Epithelial cell of esophagus (primary cell): ENCODE measurements at regions not wholly inside any gene's neighbourhood (a gene's known extent, or its start where the extent isn't known, plus 50 kb on each side); places are given as distances from the start of the nearest gene placed in this dataset.

Experiments used
- DNase-seq: peaks from one replicate; pipeline ENCODE4 v3.0.0; 2010; ENCODE audit warnings: low read depth
- H3K4me3 ChIP-seq: 2 replicates; pipeline ENCODE4 v1.5.1; 2011; ENCODE audit warnings: mild to moderate bottlenecking, low read length, control low read depth
- TF ChIP-seq, protein P1 (sequence below): IDR thresholded peaks from 2 replicates; pipeline ENCODE4 v1.5.1; 2011; ENCODE audit warnings: low read depth, mild to moderate bottlenecking, low read length, control low read depth, inconsistent platforms; ENCODE audit not compliant: insufficient read depth; ENCODE audit errors: missing control alignments

DNA sequence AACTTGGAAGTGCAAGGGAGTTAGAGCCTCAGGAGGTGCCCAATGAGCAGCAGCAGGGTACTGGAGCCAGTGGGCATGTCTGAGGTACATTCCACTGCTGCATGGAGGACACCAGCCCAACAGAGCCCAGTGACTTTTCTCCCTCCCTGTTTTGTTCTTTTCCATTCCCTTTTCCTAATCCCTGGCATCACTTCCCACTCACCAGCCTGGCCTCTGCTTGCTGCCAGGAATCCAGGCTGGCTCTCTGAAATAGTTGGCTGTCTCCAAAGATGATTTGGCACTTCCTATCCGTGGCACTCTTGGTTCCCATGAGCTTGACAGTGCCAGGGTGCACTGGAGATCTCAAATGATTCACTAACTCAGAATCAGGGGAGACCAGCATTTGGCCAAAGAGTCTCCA is 97.7 kb upstream of the ZPBP start:
- DNase-seq, result no peak
- no peak overlapping the region for H3K4me3 ChIP-seq
- TF ChIP-seq, protein P1, sequence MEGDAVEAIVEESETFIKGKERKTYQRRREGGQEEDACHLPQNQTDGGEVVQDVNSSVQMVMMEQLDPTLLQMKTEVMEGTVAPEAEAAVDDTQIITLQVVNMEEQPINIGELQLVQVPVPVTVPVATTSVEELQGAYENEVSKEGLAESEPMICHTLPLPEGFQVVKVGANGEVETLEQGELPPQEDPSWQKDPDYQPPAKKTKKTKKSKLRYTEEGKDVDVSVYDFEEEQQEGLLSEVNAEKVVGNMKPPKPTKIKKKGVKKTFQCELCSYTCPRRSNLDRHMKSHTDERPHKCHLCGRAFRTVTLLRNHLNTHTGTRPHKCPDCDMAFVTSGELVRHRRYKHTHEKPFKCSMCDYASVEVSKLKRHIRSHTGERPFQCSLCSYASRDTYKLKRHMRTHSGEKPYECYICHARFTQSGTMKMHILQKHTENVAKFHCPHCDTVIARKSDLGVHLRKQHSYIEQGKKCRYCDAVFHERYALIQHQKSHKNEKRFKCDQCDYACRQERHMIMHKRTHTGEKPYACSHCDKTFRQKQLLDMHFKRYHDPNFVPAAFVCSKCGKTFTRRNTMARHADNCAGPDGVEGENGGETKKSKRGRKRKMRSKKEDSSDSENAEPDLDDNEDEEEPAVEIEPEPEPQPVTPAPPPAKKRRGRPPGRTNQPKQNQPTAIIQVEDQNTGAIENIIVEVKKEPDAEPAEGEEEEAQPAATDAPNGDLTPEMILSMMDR, result no peak

DNA sequence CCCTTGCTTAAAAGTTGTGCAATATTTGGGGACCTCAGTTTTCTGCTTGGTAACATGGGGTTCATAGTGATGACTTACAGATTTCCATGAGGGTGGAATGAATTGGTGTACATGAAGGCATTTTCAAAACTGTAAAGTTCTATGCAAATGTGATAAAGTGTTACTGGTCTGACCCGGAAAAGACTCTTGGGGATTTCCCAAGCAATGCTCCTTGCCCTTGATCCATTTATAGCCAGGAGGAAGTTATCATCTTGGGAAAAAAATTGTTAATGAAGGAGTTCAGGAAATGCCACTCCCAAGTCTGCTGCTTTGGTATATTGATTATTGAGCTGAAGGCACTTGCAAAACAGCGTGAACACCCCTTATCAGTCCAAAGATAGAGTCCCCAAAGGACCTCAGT is 96.3 kb upstream of the ZPBP start:
- TF ChIP-seq, protein P1, result no peak
- no peak for DNase-seq
- H3K4me3 ChIP-seq, result no peak overlapping the region

DNA sequence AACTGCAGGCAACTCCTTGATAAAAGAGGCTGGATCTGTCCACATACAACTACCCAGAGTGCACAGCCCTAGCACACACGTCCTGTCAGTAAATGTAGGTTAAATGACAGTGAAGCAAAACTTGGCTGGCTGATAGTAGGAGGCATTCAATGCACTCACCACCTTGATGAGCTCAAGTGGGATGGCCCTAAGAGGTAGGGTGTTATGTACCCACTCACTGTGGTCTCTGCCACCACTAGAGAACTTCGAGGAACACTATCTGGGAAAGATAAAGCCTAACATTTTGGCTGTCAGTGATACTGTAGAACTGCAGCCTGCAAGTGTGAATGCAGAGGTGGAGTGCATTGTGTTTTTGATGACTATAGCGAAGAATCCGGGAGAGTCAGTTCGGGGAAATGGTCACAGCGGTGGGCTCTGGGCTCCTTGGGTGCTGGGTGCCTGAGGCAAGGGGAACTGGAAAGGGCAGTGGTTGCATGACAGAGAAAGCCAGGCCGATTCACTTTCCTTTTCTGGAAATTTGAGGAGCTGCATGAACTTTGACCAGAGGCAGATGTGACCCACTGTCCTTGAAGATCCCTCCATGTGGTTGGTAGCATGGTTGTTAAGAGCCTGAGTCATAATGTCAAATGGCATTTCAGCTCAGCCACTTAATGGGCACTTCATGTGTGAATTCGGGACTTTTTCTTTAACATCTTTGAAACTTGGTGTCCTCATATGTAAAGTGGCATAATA is 93.1 kb upstream of the ZPBP start:
- TF ChIP-seq, protein P1, result no peak
- H3K4me3 ChIP-seq, result no peak overlapping the region
- DNase-seq, result no peak

DNA sequence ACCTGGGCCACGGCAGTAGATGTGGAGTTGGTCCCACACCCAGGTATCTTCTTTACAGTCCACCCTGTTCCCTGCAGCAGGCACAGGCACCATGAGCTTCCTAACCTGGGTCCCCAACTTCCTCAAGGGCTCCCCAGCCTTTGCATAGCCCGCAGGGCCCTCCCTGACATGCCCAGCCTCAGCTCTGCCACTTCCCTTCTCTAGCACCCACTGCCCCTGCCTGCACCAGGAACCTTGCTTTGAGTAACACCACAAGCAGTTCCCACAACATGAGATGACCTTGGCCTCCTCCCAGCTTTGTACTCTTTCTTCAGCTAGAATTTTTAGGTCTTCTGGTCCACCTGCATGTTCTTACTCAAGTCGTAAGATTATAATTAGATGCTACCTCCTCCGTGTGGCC is 92.2 kb upstream of the ZPBP start:
- H3K4me3 ChIP-seq, result no peak overlapping the region
- TF ChIP-seq, protein P1, result no peak
- no peak for DNase-seq

DNA sequence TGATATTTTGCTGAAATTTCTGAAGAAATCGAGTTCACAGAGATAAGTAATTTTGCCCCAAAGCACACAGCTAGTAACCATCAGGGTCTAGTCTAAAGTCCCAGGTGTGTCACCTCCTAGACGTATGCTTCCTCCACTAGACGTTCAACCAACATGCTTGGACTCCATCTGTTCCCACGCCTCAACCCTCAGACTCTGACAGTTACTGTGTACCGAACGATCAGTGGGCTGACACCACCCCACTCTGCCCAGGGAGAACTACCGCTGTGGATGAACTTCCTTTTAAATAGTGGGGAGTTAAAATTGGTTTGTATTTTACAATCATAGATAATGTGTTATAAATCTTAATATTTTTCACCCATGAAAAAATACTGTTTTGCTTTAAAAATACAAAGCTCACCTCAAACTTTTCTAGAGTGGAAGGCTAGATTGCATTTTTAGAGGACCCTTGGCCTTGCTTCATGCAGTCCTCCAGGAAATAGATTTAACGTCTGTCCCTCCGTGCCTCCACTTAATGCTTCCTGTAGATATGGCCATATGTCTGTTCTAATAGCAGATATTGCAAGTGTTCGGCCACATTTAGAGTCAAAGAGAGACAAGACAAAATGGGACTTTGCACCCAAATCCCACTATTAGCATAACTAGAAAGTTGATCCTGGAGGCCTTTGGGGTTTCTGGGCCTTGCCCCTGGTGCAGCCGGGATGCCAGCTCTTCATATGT is 91.4 kb upstream of the ZPBP start:
- no peak overlapping the region for H3K4me3 ChIP-seq
- TF ChIP-seq, protein P1, result no peak
- DNase-seq, result no peak

DNA sequence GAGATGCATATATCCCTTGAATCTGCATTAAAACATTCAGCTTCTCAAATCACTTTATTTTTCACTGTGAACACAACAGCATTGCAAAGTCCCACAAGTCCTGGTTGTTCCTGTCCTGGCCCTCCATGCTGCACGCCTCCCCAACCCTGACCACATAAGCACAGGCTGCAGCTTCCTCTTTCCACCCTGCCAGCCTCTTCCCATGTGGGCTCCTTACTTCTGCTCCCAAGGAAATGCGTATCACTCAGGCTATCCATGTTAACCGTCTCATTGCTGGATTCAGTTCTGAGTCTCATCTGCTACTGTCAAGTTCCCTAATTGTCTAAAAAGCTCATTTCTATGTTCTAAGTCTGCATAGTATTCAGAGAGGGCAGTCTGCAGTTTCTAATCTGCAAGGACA is 89.7 kb upstream of the ZPBP start:
- H3K4me3 ChIP-seq, result no peak overlapping the region
- DNase-seq, result no peak
- TF ChIP-seq, protein P1, result no peak

DNA sequence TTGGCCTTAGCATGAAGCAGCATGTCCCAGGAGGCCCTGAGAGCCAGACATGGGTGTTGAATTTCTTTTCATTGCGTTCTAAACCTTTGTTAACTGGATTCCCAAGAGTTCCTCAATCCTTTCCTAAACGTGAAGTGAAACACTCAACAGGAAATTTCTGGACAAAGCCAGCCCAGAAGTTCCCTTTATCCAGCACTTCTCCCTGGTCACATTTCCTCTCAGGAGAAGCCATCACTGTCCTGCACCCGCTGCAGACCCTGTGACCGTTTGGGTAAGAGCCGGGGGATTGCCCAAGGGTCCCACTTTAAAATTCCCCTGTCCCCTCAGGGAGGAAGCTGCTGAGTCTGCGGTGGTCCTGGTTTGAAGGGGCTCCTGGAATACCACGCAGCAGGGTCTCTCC is 88.0 kb upstream of the ZPBP start:
- TF ChIP-seq, protein P1, result no peak
- DNase-seq, result no peak
- H3K4me3 ChIP-seq, result no peak overlapping the region
